Breast epithelium (tissue), 3 donors: ENCODE measurements at regions not wholly inside any gene's neighbourhood (a gene's known extent, or its start where the extent isn't known, plus 50 kb on each side); places are given as distances from the start of the nearest gene placed in this dataset.

Experiments used
- CTCF ChIP-seq, 3 donors: fragments of 450-650 bp; IDR thresholded peaks; one replicate each; pipeline ENCODE4 v1.5.1; 2016 to 2017; ENCODE audit warnings: antibody characterized with exemption in 3 of 3, mild to moderate bottlenecking in 3 of 3, moderate library complexity in 3 of 3
- POLR2AphosphoS5 ChIP-seq, 3 donors: sonication (generic); formaldehyde crosslinking; IDR thresholded peaks; one replicate each; pipeline ENCODE4 v1.6.1; 2017; ENCODE audit warnings: antibody characterized with exemption in 3 of 3

- no peak for TF ChIP-seq POLR2AphosphoS5 (IDR thresholded peaks at IDR 0.05)
- no peak for TF ChIP-seq CTCF (IDR thresholded peaks at IDR 0.05)
Observed at GRCh38 chr14:41225433-41225832, 381.2 kb upstream of the LRFN5 start.
